Stomach (tissue), 4 donors: ENCODE measurements at regions not wholly inside any gene's neighbourhood (a gene's known extent, or its start where the extent isn't known, plus 50 kb on each side); places are given as distances from the start of the nearest gene placed in this dataset.

Experiments used
- CTCF ChIP-seq, 7 experiments: fragments of 450-650 bp in 4 of 7; fragments of 200-600 bp in 3 of 7; sonication (generic) in 3 of 7; IDR thresholded peaks; one replicate each; pipeline ENCODE4 v1.5.1; 2016 to 2019; ENCODE audit warnings: antibody characterized with exemption in 7 of 7, control low read depth in 2 of 7, mild to moderate bottlenecking in 1 of 7
- POLR2AphosphoS5 ChIP-seq, 3 donors: sonication (generic); formaldehyde crosslinking; IDR thresholded peaks; one replicate each; pipeline ENCODE4 v1.6.1; 2016; ENCODE audit warnings: antibody characterized with exemption in 3 of 3

- no peak for TF ChIP-seq CTCF (IDR thresholded peaks at IDR 0.05)
- no peak for TF ChIP-seq POLR2AphosphoS5 (IDR thresholded peaks at IDR 0.05)
These were observed 84.3 kb upstream of the CAST start for GRCh38 chr5:96577909-96578308.
